ENCODE measurements at regions not wholly inside any gene's neighbourhood (a gene's known extent, or its start where the extent isn't known, plus 50 kb on each side); places are given as distances from the start of the nearest gene placed in this dataset.
"Not testable (repeated sequence)": the region's sequence is repeated elsewhere in the genome, so short reads cannot be mapped to it uniquely, and the experiment has no call there.

DNA sequence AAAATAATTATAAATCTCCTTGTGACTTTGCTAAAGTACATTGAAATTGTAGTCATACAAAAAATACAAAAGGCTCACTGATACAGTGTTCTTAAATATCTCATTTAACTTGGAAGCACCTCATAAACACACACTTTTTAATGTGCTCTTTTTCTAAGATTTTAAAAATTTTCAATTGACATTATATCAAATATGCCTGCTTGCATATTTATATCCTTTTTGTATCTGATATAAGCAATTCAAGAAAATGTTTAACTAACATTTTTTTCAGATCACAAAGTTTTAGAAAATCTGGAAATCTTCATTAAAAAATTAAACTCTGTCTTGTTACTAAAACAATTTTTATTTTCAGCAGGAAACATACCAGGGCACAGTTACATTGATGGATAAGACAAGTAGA, 661.5 kb downstream of the REEP3 start:
- DNase-seq (ENCODE audit: low spot score), result no peak
- FAIRE-seq, result no peak

DNA sequence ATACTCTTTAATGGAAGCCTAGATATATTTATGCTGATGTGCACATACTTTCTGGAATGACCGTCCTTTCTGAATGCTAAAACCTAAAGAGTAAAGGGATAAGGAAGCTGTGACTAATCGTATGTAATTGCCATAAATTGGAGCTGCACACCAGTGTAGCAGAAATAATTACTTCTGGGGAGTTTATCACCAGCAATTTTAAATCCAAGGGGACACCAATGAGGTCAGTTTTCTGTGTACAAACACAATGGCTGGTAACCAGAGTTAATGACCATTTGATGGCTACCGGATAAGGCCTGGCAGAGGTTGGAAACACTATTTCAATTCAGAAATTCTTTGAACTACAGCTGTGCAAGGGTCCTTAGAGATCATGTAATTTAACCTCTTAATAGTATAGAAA, 670.1 kb downstream of the REEP3 start:
- FAIRE-seq, result no peak
- no peak for DNase-seq (ENCODE audit: low spot score)

DNA sequence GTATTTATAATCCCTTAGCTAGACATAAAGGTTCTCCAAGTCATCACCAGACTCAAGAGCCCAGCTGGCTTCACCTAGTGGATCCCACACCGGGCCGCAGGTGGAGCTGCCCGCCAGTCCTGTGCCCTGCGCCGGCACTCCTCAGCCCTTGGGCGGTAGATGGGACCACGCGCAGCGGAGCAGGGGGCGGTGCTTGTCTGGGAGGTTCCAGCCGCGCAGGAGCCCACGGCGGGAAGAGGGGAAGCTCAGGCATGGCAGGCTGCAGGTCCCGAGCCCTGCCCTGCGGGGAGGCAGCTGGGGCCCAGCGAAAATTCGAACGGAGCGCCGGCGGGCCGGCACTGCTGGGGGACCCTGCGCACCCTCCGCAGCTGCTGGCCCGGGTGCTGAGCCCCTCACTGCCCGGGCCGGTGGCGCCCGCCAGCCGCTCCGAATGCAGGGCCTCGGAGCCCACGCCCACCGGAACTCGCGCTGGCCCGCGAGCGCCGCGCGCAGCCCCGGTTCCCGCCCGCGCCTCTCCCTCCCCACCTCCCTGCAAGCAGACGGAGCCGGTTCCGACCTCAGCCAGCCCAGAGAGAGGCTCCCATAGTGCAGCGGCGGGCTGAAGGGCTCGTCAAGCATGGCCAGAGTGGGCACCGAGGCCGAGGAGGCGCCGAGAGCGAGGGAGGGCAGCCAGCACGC, 675.6 kb downstream of the REEP3 start:
- no peak for DNase-seq (ENCODE audit: low spot score)
- FAIRE-seq, result no peak

DNA sequence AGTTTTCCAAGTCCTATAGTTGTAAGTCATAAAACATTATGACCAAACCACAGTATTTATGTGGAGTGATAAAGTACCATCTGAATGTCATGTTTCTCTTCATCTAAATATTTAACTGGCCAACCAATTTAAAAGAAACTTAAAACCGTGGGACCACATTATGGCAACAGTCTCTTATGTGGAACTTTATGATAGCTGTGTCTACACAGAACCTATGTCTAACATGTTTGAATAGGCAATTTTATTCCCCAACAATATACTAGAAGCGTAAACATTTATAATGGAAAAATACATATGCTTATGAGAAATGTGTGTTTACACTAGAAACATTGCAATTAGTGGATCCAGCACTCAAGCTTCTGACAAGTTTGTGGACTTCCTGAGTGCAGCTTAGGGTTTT, 680.7 kb downstream of the REEP3 start:
- DNase-seq (ENCODE audit: low spot score) (no peak), FAIRE-seq (no peak)

DNA sequence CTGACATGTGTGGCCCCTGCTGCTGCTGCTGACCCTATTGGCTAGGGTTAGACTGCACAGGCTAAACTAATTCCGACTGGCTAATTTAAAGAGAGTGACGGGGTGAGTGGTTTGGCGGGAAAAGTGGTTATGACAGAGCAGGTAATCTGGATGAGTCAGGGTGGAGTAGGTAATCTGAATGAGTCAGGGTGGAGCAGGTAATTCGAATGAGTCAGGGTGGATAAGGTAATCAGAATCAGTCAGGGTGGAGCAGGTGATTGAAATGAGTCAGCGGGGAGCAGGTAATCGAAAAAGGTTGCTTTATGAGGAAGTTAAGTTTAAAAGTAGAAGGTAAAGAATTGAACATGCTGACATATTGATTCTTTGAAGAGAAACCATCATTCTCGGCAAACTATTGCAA, 683.3 kb downstream of the REEP3 start:
- DNase-seq (ENCODE audit: low spot score), result not testable (repeated sequence)

DNA sequence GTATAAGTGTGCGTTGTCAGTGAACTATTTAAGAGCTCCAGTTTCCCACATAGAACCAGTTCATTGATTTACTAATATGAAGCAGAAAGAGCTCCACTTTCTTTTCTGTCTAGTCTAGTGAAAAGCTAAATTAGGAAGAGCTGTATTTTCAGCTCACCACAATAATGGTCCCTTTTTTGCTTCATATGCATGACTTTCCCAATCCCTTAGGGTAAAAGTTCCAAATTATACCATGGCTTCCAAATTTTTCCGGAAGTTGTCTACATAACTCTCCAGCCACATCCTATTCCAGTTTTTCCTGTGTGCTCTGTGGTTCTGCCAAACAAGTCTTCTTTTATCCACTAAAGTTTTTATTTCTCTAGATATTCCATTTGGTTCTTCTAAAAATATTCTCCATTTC, 685.2 kb downstream of the REEP3 start:
- no peak for DNase-seq (ENCODE audit: low spot score)
- FAIRE-seq, result no peak

More for the DNA sequence above, 683.3 kb downstream of the REEP3 start:
- FAIRE-seq, result not testable (repeated sequence)

DNA sequence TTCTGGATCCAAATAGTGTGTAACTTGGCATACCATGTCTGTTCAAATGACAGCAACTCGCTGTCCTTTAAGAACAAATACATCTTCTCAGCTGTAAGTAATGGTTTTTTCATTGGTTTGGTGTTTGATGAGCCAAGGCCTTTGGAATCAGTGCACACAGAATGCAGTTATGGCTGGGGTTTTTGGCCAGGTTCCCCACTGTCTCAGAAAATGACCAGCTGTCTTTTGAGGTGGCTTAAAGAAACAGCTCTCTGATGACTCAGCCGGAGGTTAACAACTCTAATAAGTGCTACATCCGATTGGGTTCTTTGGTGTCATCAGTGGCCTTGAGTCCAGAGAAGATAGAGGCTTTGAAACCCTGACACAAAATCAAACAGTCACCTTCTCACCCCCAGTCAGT, 688.4 kb downstream of the REEP3 start:
- FAIRE-seq (no peak), DNase-seq (ENCODE audit: low spot score) (no peak)

DNA sequence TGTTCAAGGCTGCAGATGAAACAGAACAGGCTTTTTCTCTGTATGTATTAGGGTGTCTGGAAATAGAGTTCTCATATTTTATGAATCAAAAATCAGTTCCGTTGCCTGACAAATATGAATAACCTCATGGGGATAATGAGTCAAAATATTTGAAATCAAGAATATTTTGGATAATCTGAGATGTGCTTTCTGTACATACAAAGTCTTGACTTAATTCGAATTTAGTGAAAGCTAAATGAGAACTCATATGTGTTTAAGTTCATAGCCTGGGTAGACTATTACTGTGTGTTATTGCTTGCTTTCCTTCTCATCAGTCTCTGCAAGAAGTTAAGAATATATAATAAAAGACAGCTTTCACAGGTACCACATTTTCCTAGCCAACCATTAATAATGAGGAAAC, 689.0 kb downstream of the REEP3 start:
- DNase-seq (ENCODE audit: low spot score) (no peak), FAIRE-seq (no peak)

DNA sequence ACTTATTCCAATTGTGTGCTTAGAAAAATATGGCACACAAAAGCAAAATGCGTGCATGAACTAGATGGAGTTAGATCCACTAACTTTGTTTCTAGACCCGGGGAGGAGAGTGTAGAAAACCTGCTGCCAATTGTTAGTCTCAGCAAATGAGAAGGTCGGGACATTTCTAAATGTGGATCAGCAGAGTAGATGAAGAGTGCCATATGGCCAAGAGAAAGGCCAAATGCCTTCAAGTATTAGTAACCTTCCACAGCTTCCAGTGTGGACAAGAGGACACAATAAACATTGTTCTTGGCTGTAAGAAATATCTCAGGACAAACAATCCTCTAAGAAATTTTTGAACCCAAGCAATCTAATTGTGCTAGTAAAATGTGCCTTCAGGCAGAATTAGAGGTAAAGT, 690.3 kb downstream of the REEP3 start:
- FAIRE-seq, result no peak

DNA sequence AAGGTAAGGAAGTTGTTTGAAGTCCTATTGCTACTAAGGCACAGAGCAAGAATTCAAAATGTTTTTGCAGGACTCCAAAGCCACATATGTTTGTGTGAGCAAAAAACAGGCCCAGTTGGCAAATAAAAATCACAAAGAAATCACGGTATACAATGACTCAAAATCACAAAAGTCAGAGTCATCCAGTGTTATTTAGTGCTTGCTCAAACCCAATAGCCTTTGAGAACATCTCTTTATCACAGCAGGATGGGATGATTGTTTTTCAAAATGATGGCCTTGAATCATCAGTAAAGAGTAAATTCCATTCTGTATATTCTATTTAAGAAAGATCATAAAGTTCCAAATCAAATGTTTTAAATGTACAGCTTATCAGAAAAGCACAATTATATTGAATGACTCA, 693.9 kb downstream of the REEP3 start:
- FAIRE-seq (no peak), DNase-seq (ENCODE audit: low spot score) (no peak)

More for the DNA sequence above, 690.3 kb downstream of the REEP3 start:
- no peak for DNase-seq (ENCODE audit: low spot score)

DNA sequence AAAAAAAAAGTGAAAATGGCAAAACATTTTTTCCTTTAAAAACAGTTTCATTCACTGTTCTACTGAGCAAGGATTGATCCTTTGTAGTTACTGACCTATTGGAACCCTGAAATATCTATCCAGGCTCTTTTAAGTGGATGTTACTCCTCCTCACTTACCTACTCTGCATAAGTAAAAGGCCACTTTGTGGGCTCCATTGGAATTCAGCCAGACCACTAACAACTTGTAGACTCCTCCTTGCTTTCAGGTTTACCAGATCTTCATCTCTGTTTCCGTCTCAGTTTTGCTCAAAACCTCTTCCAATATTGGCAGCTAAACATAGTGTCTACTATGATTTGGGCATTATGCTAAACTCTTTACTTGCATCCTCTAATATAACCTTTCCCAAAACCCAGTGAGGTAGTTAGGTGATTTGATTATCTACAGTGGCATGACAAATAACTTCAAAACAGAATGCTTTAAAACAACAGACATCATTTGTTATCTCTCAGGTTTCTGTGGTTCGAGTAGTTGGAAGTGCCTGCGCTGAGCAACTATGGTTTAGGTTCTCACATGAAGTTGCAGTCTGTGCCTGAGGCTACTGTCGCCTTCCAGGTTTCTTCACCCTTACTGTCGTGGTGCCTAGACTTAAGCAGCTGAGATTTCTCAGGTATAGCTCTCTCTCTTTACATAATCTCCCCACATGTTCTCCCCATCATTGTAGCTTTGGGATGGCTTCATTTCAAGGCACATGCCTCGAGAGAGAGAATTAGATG, 698.2 kb downstream of the REEP3 start:
- no peak for DNase-seq (ENCODE audit: low spot score)
- no peak for FAIRE-seq

DNA sequence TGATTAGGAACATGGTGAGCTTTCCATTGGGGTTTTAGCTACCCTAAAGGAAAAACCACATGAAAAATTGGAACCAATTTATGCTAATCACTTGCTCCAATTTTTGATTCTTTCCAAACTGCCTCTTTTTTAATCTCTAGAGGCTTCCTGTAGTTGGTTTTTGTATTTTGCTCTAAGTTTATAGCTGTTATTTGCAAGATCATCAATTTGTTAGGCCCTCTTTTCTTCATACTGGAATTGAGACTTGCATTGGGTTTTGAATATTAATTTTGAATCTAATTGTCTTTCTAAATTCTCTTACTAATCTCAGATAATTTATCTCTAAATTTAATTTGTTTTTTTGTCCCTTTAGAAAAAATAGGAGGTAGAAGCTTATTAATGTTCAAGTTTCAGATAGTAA, 713.3 kb downstream of the REEP3 start:
- DNase-seq (ENCODE audit: low spot score), result no peak
- FAIRE-seq, result no peak

DNA sequence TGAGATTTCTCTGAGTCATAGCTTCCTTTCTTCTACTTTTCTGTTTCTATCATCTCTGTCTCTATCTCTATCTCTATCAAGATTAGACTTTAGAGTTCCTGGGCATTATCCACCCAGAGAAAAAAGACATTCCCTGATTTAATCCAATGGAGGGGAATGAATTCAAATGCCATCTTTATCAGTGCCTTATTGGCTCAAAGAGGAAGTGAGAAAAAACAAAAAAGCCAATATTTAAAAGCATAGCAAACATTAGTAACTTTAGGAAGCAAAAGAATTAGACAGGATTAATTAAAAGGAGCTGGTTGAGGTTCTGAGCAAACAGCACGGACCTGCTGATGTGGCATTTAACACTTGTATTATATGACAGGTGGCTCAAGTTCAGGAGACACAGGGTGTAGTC, 736.5 kb downstream of the REEP3 start:
- DNase-seq (ENCODE audit: low spot score) (no peak), FAIRE-seq (no peak)

DNA sequence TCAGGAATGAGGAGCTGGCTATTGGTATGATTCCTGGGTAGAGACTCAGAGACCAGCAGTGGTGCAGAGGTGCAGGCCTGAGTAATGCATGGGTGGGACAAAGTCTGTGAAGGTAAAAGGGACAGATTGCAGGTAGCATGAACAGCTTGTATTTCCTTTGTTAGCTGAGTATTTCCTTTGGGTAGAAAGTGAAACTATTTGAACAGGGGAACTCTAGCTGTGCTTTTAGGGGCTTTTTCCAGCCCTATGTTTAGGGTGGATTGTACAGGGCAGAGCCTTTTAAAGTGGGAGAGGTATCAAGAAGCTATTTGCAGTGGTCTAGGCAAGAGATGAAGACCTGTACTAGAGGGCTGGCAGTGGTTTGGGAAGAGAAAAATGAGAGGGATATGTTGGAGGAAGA, 739.9 kb downstream of the REEP3 start:
- no peak for FAIRE-seq

DNA sequence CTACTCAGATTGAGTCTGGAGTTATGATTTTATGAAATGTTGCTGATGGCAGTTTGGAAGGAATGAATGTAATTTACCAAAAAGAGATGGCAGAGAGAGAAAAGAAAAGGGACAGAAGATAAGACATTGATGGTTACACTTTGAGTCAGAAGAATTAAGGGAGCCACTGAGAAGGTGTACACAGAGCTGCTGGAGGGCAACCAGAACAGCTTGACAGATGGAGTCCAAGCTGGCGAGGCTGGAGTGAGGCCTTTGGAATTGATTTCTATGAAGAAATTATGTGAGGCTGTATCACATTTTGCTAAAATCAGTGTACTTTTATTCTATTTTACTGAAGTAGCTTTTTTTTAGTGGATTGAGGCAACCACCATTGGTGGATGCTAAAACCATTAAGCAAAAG, 740.5 kb downstream of the REEP3 start:
- FAIRE-seq, result no peak
- DNase-seq (ENCODE audit: low spot score), result no peak

More for the DNA sequence above, 739.9 kb downstream of the REEP3 start:
- no peak for DNase-seq (ENCODE audit: low spot score)

DNA sequence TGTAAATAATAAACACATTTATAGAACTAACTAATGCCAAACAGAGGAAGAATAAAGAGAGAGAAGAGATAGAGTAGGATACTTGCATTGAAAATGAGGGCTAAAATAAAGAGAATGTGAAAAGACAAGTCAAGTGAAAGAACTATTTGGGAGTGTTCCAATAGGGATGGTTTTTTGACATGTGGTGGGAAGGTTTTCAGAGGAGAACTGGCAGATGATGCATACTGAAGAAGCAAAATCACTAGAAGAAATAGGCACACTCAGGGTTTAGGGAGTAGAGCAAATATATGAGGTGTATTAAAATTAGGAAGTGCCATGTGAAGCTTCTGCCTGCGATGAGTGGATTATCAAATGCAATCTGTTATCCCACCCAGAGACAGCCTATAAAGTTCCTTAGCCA, 744.8 kb downstream of the REEP3 start:
- FAIRE-seq, result no peak
- DNase-seq (ENCODE audit: low spot score), result no peak

DNA sequence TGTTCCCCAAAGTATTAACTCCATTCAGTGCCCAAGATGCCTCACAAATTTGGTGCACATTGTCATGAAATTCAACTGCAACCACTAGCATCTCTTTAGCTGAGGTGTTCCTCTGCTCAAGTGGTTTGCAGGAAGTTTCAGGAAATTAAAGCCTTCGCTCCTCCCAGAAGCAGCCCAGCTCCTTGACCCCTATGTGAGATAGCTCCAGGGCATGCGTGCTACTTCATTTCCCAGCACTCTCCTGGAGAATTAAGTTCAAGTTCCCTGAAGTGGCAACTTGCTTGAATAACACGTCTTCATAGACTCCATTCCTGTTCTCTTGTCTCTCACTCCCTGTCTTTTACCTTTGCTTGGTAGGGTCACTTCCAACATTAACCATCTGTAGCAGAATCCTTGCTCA, 750.3 kb downstream of the REEP3 start:
- no peak for FAIRE-seq
- DNase-seq (ENCODE audit: low spot score), result no peak

DNA sequence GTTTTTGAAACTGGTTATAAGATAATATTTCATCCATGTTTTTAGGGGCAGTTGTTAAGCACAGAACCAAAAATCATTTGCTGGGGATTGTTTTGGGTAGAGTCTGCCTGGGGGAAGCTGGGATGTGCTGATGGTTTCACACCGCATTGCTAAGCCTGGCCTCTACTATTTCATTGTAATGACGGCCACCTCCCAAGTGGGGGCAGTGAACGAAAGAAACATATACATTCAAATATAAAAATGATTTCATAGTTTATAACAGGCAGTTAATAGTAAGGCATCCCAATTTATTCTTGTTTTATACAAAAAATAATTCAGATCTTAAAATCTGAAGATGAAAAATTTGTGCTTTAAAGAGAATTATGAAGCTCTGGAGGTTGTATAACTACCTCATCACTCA, 750.8 kb downstream of the REEP3 start:
- FAIRE-seq, result no peak

DNA sequence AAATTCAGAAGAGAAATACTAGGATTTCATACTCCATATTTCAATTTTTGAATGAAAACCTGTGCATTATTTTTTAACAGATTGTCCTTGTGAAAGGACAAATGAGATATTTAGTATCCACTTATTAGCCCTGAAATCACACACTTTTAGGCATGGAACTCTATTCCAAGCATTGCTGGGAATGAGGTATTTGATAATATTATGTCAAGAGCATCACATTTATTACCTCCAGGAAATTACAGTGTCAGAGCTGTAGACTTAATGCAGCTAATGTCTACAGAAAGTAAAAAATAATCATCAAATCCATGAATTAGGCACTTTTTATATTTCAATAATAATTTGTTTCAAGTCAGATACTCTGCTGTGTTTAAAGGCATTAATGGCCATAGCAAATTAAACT, 753.8 kb downstream of the REEP3 start:
- FAIRE-seq (no peak), DNase-seq (ENCODE audit: low spot score) (no peak)

More for the DNA sequence above, 750.8 kb downstream of the REEP3 start:
- no peak for DNase-seq (ENCODE audit: low spot score)

DNA sequence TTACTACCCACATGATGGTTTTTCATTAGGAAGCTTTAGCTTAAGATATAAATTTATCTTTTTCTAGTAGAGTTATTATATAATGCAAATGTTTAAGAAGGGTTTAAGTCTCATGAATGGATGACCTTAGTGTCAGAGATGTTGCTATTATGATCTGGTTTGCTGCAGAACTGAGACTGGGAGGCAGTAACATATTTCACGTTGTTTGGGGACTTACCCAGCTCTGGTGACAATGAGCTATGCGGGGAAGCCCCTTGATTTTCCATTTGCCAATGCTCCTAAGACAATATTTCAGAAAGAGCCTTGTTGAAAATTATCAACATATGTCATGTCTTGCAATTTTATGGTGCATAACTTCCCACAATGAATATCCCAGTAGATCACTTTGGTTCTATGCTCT, 754.6 kb downstream of the REEP3 start:
- FAIRE-seq (no peak), DNase-seq (ENCODE audit: low spot score) (no peak)

DNA sequence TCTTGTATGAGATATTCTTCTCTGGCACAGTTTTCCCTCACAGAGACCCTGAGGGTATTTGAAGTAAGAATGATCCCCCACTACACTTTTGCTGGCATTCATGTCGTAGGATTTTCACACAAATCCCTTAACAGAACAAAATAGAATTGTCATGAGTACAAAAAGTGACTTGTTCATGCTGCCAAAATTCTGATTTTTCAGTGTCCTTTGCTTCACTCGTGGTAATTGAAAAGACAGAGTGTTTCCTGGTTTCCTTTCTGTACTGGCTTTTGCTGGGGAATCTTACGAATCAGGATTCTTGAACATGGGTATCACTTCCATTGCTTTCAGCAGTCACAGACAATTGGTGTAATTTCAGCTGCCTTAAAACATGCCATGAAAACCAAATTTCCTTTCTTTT, 756.3 kb downstream of the REEP3 start:
- FAIRE-seq (no peak), DNase-seq (ENCODE audit: low spot score) (no peak)

DNA sequence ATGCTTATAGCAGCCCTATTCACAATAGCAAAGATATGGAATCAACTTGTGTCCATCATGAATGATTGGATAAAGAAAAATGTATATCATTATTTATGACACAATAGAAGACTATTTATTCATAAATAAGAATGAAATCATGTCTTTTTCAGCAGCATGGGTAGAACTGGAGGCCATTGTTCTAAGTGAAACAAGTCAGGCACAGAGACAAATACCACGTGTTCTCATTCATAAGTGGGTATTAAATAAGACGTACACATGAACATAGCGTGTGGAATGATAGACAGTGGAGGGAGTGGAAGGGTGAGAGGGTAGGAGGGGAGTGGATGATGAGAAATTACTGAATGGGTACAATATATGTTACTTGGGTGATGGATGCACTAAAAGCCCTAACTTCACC, 762.4 kb downstream of the REEP3 start:
- no peak for DNase-seq (ENCODE audit: low spot score)
- no peak for FAIRE-seq

DNA sequence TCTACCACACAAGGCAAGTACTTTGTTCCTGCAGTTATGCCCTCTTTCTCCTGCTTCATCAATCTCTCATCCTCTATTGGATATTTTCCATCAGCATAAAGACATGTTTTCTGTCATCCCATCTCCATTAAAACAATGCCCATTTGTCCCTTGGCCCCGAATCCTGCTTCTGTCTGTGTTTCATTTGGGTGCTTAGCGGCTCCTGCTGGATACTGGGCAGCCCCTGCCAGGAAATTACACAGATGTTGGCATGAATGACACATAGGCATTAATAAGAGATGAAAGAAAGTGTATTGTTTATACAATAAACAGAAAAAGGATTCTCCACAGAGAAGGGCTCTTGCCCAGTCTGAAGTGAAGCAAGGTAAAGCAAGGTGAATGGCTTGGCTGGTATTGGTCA, 765.3 kb downstream of the REEP3 start:
- DNase-seq (ENCODE audit: low spot score) (no peak), FAIRE-seq (no peak)

Measured in RCC 7860 (cell line).